Gastrocnemius medialis (tissue), 4 donors: ENCODE measurements at regions not wholly inside any gene's neighbourhood (a gene's known extent, or its start where the extent isn't known, plus 50 kb on each side); places are given as distances from the start of the nearest gene placed in this dataset.

Experiments used
- CTCF ChIP-seq, 5 experiments: fragments of 450-650 bp in 3 of 5; fragments of 200-600 bp in 2 of 5; sonication (generic) in 2 of 5; IDR thresholded peaks in 4 of 5; conservative IDR thresholded peaks in 1 of 5; 1 replicate in 4 of 5; 2 replicates in 1 of 5; pipeline ENCODE4 v1.5.1; 2016 to 2019; ENCODE audit warnings: antibody characterized with exemption in 5 of 5, mild to moderate bottlenecking in 3 of 5, moderate library complexity in 3 of 5
- POLR2A ChIP-seq, 2 donors: fragments of 450-650 bp; IDR thresholded peaks; one replicate each; pipeline ENCODE4 v1.6.1; 2017; ENCODE audit warnings: antibody characterized with exemption in 2 of 2, mild to moderate bottlenecking in 2 of 2, moderate library complexity in 2 of 2

GRCh38 chr13:90120026-90120425 is 1227.5 kb upstream of the MIR17HG start:
- no peak for TF ChIP-seq CTCF (IDR thresholded peaks at IDR 0.05 in 4 of 5, conservative IDR thresholded peaks at IDR 0.05 in 1 of 5)
- TF ChIP-seq POLR2A (IDR thresholded peaks at IDR 0.05), result no peak
